ENCODE measurements at regions not wholly inside any gene's neighbourhood (a gene's known extent, or its start where the extent isn't known, plus 50 kb on each side); places are given as distances from the start of the nearest gene placed in this dataset.

GRCh38 chr21:26686278-26686677 is 113.2 kb upstream of the CYYR1 start:
- no peak for TF ChIP-seq CTCF (IDR thresholded peaks at IDR 0.05; ENCODE audit: insufficient read depth, low read length, missing control alignments)
- DNase-seq (ENCODE audit: low read depth, low spot score) = no peak
- no peak overlapping the region for H3K4me3 ChIP-seq (ENCODE audit: low read depth, low read length)
- ChIA-PET POLR2A (no interaction called here), CTCF (no interaction called here)

GRCh38 chr21:26684889-26685288 is 111.8 kb upstream of the CYYR1 start:
- H3K4me3 ChIP-seq (ENCODE audit: low read depth, low read length) = no peak overlapping the region
- ChIA-PET CTCF (no interaction called here), POLR2A (no interaction called here)
- TF ChIP-seq CTCF (IDR thresholded peaks at IDR 0.05; ENCODE audit: insufficient read depth, low read length, missing control alignments) = no peak
- DNase-seq (ENCODE audit: low read depth, low spot score) = no peak

- ChIA-PET POLR2A (no interaction called here), CTCF (no interaction called here)
- DNase-seq (ENCODE audit: low read depth, low spot score) = no peak
- no peak overlapping the region for H3K4me3 ChIP-seq (ENCODE audit: low read depth, low read length)
- no peak for TF ChIP-seq CTCF (IDR thresholded peaks at IDR 0.05; ENCODE audit: insufficient read depth, low read length, missing control alignments)
Measured at GRCh38 chr21:26683996-26684395, 110.9 kb upstream of the CYYR1 start.

- POLR2A ChIA-PET = no interaction called here
- TF ChIP-seq CTCF (IDR thresholded peaks at IDR 0.05; ENCODE audit: insufficient read depth, low read length, missing control alignments) = no peak
- DNase-seq (ENCODE audit: low read depth, low spot score) = no peak
- H3K4me3 ChIP-seq (ENCODE audit: low read depth, low read length) = no peak overlapping the region
- CTCF ChIA-PET = interaction anchor here (1.1 to 1.7 kb wide), 2 partner anchors 38 to 53 kb away, joined by 3 to 4 read pairs; no protein-coding TSS in a partner anchor
Measured at GRCh38 chr21:26679284-26679683, 106.2 kb upstream of the CYYR1 start.

GRCh38 chr21:26674323-26674722 is 101.2 kb upstream of the CYYR1 start:
- CTCF ChIA-PET = no interaction called here
- POLR2A ChIA-PET = no interaction called here
- no peak overlapping the region for H3K4me3 ChIP-seq (ENCODE audit: low read depth, low read length)
- TF ChIP-seq CTCF (IDR thresholded peaks at IDR 0.05; ENCODE audit: insufficient read depth, low read length, missing control alignments) = no peak
- DNase-seq (ENCODE audit: low read depth, low spot score) = no peak

GRCh38 chr21:26669215-26669764 is 96.2 kb upstream of the CYYR1 start:
- no peak overlapping the region for H3K4me3 ChIP-seq (ENCODE audit: low read depth, low read length)
- POLR2A ChIA-PET = no interaction called here
- CTCF ChIA-PET = no interaction called here
- no peak for DNase-seq (ENCODE audit: low read depth, low spot score)
- no peak for TF ChIP-seq CTCF (IDR thresholded peaks at IDR 0.05; ENCODE audit: insufficient read depth, low read length, missing control alignments)

Data from AG04449 (cell line).